Muscle layer of colon (tissue), 2 donors: ENCODE measurements at regions not wholly inside any gene's neighbourhood (a gene's known extent, or its start where the extent isn't known, plus 50 kb on each side); places are given as distances from the start of the nearest gene placed in this dataset.

Source experiments
- H3K27ac ChIP-seq: one replicate; pipeline ENCODE4 v1.7.0; 2013; ENCODE audit warnings: low read depth, mild to moderate bottlenecking, low read length, moderate library complexity
- H3K27me3 ChIP-seq, 2 donors: one replicate each; pipeline ENCODE4 v1.7.0; 2013; ENCODE audit warnings: low read length in 2 of 2, mild to moderate bottlenecking in 2 of 2; ENCODE audit not compliant: insufficient read depth in 2 of 2, control insufficient read depth in 1 of 2
- H3K36me3 ChIP-seq: one replicate; pipeline ENCODE4 v1.7.0; 2013; ENCODE audit warnings: mild to moderate bottlenecking, low read length; ENCODE audit not compliant: insufficient read depth
- H3K4me1 ChIP-seq: one replicate; pipeline ENCODE4 v1.7.0; 2013; ENCODE audit warnings: mild to moderate bottlenecking, low read length; ENCODE audit not compliant: insufficient read depth
- H3K4me3 ChIP-seq, 2 donors: one replicate each; pipeline ENCODE4 v1.7.0; 2013; ENCODE audit warnings: low read length in 2 of 2, low read depth in 1 of 2, mild to moderate bottlenecking in 1 of 2, moderate library complexity in 1 of 2
- H3K9ac ChIP-seq: one replicate; pipeline ENCODE4 v1.7.0; 2013; ENCODE audit warnings: low read length
- H3K9me3 ChIP-seq: one replicate; pipeline ENCODE4 v1.7.0; 2013; ENCODE audit warnings: mild to moderate bottlenecking, low read length
- donor health status: abdominal sarcoma.
- donor health status: Adenocarcinoma of cecum.

- Histone ChIP-seq H3K9me3 (no peaks in the 10 kb centered on the region), H3K4me3 (no peak overlapping the region), H3K9ac (no peak overlapping the region), H3K4me1 (peaks cover 11% of the 10 kb centered on the region), H3K27me3 (no peaks in the 10 kb centered on the region), H3K27ac (no peak overlapping the region), H3K36me3 (no peaks in the 10 kb centered on the region)
Observed at GRCh38 chr14:58947814-58948445, 240.5 kb upstream of the DAAM1 start.

GRCh38 chr14:58950555-58950954 lies 237.9 kb upstream of the DAAM1 start:
- H3K27me3 ChIP-seq, result no peaks in the 10 kb centered on the region
- H3K9ac ChIP-seq, result no peak overlapping the region
- no peak overlapping the region for H3K4me3 ChIP-seq
- H3K36me3 ChIP-seq, result no peaks in the 10 kb centered on the region
- no peaks in the 10 kb centered on the region for H3K9me3 ChIP-seq
- H3K27ac ChIP-seq, result no peak overlapping the region
- peaks cover 7% of the 10 kb centered on the region for H3K4me1 ChIP-seq

DNA sequence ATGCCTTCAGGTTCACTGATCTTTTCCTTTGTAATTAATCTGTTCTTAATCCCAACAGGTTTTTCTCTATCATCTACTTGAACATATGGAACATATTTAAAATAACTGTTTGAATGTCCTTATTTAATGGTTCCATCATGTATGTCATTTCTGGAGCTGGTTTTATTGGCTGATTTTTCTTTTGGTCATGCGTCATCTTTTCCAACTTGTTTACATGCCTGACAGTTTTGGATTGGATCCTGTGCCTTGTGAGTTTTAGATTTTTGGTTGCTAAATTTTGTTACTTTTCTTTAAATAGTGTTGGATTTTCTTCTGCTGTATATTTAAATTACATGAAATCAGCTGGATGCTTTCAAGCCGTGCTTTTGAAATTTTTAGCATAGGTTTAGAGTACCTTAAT lies 237.3 kb upstream of the DAAM1 start:
- no peak overlapping the region for H3K4me3 ChIP-seq
- H3K27me3 ChIP-seq, result no peaks in the 10 kb centered on the region
- no peaks in the 10 kb centered on the region for H3K36me3 ChIP-seq
- H3K9me3 ChIP-seq, result no peaks in the 10 kb centered on the region
- H3K27ac ChIP-seq, result no peak overlapping the region
- peaks cover 6% of the 10 kb centered on the region for H3K4me1 ChIP-seq
- H3K9ac ChIP-seq, result no peak overlapping the region

- no peaks in the 10 kb centered on the region for H3K36me3 ChIP-seq
- no peak overlapping the region for H3K27ac ChIP-seq
- no peak overlapping the region for H3K4me3 ChIP-seq
- peaks cover 6% of the 10 kb centered on the region for H3K4me1 ChIP-seq
- no peak overlapping the region for H3K9ac ChIP-seq
- H3K9me3 ChIP-seq, result no peaks in the 10 kb centered on the region
- no peaks in the 10 kb centered on the region for H3K27me3 ChIP-seq
Observed at GRCh38 chr14:58954052-58954451, 234.4 kb upstream of the DAAM1 start.

GRCh38 chr14:58954901-58955861 lies 233.3 kb upstream of the DAAM1 start:
- H3K27ac ChIP-seq, result no peak overlapping the region
- no peaks in the 10 kb centered on the region for H3K9me3 ChIP-seq
- H3K27me3 ChIP-seq, result no peaks in the 10 kb centered on the region
- H3K36me3 ChIP-seq, result no peaks in the 10 kb centered on the region
- no peak overlapping the region for H3K9ac ChIP-seq
- peaks cover 6% of the 10 kb centered on the region for H3K4me1 ChIP-seq
- no peak overlapping the region for H3K4me3 ChIP-seq

- Histone ChIP-seq H3K27ac (no peak overlapping the region), H3K4me1 (no peaks in the 10 kb centered on the region), H3K9me3 (no peaks in the 10 kb centered on the region), H3K4me3 (no peak overlapping the region), H3K27me3 (no peaks in the 10 kb centered on the region), H3K36me3 (no peaks in the 10 kb centered on the region), H3K9ac (no peak overlapping the region)
Observed at GRCh38 chr14:58961045-58961731, 227.3 kb upstream of the DAAM1 start.

DNA sequence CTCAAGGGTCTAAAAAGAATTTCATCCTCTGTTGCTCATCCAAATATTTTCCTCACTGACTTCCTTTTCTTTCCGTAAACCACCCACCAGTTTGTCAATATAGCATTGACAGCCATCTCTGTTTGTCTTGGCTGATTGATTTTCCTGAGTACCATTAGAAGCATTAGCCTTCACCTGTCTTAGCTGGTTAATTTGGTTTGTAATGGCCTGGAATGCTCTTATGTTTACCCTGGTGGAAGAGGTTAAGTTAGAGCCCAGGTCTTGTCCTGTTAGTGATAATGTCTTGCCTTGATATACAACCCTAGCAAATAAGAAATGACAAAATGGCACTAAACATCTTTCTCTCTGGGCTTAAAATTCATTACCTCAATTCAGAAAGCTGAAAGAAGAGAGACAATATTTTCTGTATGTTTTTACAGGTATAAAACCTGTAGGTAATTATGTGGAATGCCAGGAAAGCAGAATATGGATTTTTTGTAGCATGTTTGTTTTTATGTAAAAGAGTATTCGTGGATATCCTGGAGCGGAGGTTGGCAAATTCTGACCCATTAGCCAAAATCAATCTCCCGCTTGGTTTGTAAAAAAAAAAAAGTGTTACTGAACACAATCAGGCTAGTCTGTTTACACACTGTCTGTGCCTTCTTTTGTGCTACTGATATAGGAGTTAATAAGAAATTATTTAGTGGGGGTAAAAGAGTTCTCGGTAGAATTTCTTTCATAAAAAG lies 224.4 kb upstream of the DAAM1 start:
- no peaks in the 10 kb centered on the region for H3K36me3 ChIP-seq
- H3K27ac ChIP-seq, result no peak overlapping the region
- H3K27me3 ChIP-seq, result no peaks in the 10 kb centered on the region
- H3K9ac ChIP-seq, result no peak overlapping the region
- no peaks in the 10 kb centered on the region for H3K4me1 ChIP-seq
- H3K4me3 ChIP-seq, result no peak overlapping the region
- H3K9me3 ChIP-seq, result no peaks in the 10 kb centered on the region

GRCh38 chr14:58964598-58964928 lies 223.9 kb upstream of the DAAM1 start:
- H3K9me3 ChIP-seq, result no peaks in the 10 kb centered on the region
- no peaks in the 10 kb centered on the region for H3K4me1 ChIP-seq
- H3K36me3 ChIP-seq, result no peaks in the 10 kb centered on the region
- no peak overlapping the region for H3K9ac ChIP-seq
- H3K4me3 ChIP-seq, result no peak overlapping the region
- no peak overlapping the region for H3K27ac ChIP-seq
- H3K27me3 ChIP-seq, result no peaks in the 10 kb centered on the region

DNA sequence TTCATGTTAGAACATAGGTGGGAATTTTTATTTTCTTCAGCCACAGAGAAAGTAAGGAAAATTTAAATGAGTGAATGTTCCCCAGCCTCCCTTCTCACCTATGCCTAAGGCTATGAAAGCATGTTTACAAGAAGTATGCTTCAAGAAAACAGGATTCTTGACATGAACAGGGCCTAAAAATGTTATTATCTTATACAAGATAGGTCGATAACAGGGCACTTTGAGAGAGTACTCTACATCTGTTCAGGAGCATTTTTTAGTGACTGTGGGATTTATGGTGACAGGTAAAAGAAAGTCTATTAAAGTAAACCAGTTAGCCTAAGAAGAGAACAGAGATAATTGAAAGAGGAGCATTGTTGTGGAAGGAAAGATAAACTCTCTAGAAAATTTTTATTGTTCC lies 222.9 kb upstream of the DAAM1 start:
- Histone ChIP-seq H3K9me3 (no peaks in the 10 kb centered on the region), H3K36me3 (no peaks in the 10 kb centered on the region), H3K27ac (no peak overlapping the region), H3K27me3 (no peaks in the 10 kb centered on the region), H3K9ac (no peak overlapping the region), H3K4me3 (no peak overlapping the region), H3K4me1 (peaks cover 7% of the 10 kb centered on the region)

DNA sequence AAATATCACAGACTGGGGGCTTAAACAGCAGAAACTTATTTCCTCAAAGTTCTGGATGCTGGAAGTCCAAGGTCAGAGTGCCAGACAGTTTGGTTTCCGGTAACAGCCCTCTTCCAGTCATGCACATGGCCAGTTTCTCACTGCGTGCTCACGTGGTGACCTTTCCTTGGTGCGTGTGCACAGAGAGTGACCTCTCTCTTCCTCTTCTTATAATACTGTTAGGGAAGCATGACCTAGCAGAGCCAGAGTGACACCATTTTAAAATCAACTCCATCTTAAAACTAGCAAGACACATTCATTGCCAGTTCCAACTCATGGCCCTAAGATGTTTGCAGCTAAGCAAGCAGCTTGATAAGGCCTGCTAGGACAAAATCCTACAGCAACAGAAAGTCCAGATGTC lies 221.5 kb upstream of the DAAM1 start:
- H3K27me3 ChIP-seq, result no peaks in the 10 kb centered on the region
- no peak overlapping the region for H3K27ac ChIP-seq
- no peak overlapping the region for H3K4me3 ChIP-seq
- H3K9me3 ChIP-seq, result no peaks in the 10 kb centered on the region
- no peak overlapping the region for H3K9ac ChIP-seq
- H3K36me3 ChIP-seq, result no peaks in the 10 kb centered on the region
- peaks cover 8% of the 10 kb centered on the region for H3K4me1 ChIP-seq
